Subcutaneous abdominal adipose tissue (tissue), 5 donors: ENCODE measurements at regions not wholly inside any gene's neighbourhood (a gene's known extent, or its start where the extent isn't known, plus 50 kb on each side); places are given as distances from the start of the nearest gene placed in this dataset.
A peak's percentile ranks its signal among the peaks of the same experiment; 100 is the strongest.

ENCODE experiments used
- H3K27ac ChIP-seq: one replicate; pipeline ENCODE4 v1.7.0; 2013; ENCODE audit warnings: low read depth, mild to moderate bottlenecking, inconsistent platforms, low read length, moderate library complexity
- H3K27me3 ChIP-seq, 5 donors: one replicate each; pipeline ENCODE4 v1.7.0; 2013; ENCODE audit warnings: low read length in 5 of 5, inconsistent platforms in 1 of 5; ENCODE audit not compliant: control insufficient read depth in 5 of 5, insufficient read depth in 4 of 5
- H3K36me3 ChIP-seq, 5 donors: one replicate each; pipeline ENCODE4 v1.7.0; 2013; ENCODE audit warnings: low read length in 5 of 5; ENCODE audit not compliant: control insufficient read depth in 5 of 5, insufficient read depth in 5 of 5
- H3K4me1 ChIP-seq, 5 donors: one replicate each; pipeline ENCODE4 v1.7.0; 2013; ENCODE audit warnings: low read length in 5 of 5, mild to moderate bottlenecking in 3 of 5, moderate library complexity in 1 of 5; ENCODE audit not compliant: control insufficient read depth in 5 of 5, insufficient read depth in 5 of 5
- H3K4me3 ChIP-seq, 5 donors: one replicate each; pipeline ENCODE4 v1.7.0; 2013; ENCODE audit warnings: low read length in 5 of 5, low read depth in 1 of 5
- H3K9ac ChIP-seq, 5 donors: one replicate each; pipeline ENCODE4 v1.7.0; 2013; ENCODE audit warnings: low read length in 5 of 5, mild to moderate bottlenecking in 4 of 5, moderate library complexity in 3 of 5
- H3K9me3 ChIP-seq, 5 donors: one replicate each; pipeline ENCODE4 v1.7.0; 2013; ENCODE audit warnings: low read length in 5 of 5; ENCODE audit not compliant: control insufficient read depth in 5 of 5
- donor health status: healthy.
- donor health status: healthy.
- donor health status: healthy.
- donor health status: healthy.
- donor health status: healthy.

DNA sequence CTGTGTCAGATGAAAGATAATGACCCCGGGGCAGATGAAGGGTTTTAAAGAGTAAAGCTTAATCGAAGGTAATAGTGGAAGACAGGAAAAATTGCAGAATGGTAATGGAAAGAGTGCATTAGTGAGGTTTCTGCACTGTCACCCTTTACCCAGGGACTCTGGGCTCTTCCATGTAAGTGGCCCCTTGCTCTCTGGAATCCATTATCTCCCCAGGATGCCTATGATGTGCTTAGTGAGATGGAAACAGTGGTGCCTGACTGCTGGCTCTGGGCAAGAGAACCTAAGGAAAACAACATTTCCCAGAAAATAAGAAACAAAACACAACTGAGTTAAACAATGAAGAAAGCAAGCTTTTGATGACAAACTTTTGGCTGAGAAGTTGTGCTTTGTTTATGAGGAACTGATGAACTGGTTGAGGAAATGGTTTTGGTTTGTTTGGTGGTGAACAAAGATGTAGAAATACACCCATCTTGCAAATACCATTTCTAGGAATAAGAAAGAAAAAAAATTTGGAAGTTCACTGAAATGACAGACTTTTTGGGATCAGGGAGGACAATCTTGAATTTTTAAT, 119.9 kb upstream of the RASGRP1 start:
- Histone ChIP-seq H3K9me3 (no peaks in the 10 kb centered on the region), H3K36me3 (no peaks in the 10 kb centered on the region), H3K4me3 (no peak overlapping the region), H3K9ac (no peak overlapping the region), H3K27ac (no peak overlapping the region), H3K4me1 (no peaks in the 10 kb centered on the region), H3K27me3 (no peaks in the 10 kb centered on the region)

DNA sequence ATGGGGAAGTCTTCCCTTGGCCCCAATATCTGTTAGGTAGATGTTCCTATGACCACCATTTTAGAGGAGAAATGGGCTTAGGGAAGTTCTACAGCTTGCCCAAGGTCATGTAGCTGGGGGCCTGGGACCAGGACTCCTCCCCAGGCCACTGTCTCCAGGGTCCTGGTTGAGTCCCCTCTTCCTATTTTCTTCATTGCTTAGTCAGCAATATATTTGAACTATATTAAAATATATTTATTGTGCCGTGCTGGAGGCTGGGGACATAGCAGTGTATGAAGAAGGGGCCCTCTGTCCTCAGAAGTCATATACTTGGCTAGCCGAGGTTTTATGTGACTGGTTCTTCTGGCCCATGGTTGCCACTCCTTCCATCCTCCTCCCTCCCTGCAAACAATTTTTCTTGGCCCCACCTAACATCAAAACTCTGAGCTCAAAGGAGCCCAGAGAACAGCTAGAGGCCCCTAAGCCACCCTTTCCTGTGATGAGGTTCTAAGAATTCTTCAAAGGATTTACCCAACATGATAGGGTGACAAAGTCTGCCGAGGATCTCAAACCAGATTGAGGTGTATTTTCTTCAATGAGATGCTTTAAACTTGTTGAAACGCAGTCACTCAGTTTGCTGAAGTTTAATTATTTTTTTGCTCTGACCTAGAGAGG, 121.2 kb upstream of the RASGRP1 start:
- no peaks in the 10 kb centered on the region for H3K9me3 ChIP-seq
- no peak overlapping the region for H3K27ac ChIP-seq
- H3K36me3 ChIP-seq, result no peaks in the 10 kb centered on the region
- no peak overlapping the region for H3K9ac ChIP-seq
- no peaks in the 10 kb centered on the region for H3K4me1 ChIP-seq
- H3K27me3 ChIP-seq, result no peaks in the 10 kb centered on the region
- H3K4me3 ChIP-seq, result no peak overlapping the region

GRCh38 chr15:38687340-38687739, 122.7 kb upstream of the RASGRP1 start:
- Histone ChIP-seq H3K27ac (no peak overlapping the region), H3K4me1 (no peaks in the 10 kb centered on the region), H3K27me3 (no peaks in the 10 kb centered on the region), H3K4me3 (no peak overlapping the region), H3K9me3 (no peaks in the 10 kb centered on the region), H3K36me3 (no peaks in the 10 kb centered on the region), H3K9ac (peak overlapping the region in 1 of 5 donors; percentile 28)

- no peaks in the 10 kb centered on the region for H3K9me3 ChIP-seq
- no peaks in the 10 kb centered on the region for H3K36me3 ChIP-seq
- H3K4me3 ChIP-seq, result no peak overlapping the region
- H3K4me1 ChIP-seq, result no peaks in the 10 kb centered on the region
- H3K27me3 ChIP-seq, result no peaks in the 10 kb centered on the region
- H3K27ac ChIP-seq, result no peak overlapping the region
- peak overlapping the region in 1 of 5 donors; percentile 28 for H3K9ac ChIP-seq
Observed at GRCh38 chr15:38687775-38688495, 123.3 kb upstream of the RASGRP1 start.

DNA sequence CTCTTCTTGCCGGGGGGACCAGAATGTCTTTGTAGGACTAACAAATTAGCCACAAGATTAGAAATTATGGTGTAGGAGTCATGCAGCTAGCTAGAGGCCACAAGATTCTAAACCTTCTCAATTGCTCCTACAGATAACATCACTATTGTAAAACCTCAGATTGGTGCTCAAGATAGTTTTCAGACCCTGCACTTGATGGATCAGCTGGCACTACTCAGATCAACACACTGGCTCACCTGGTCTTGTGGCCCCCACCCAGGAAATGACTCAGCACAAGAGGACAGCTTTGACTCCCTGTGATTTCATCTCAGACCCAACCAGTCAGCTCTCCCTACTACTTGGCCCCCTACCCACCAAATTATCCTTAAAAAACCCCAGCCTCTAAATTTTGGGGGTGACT, 124.1 kb upstream of the RASGRP1 start:
- Histone ChIP-seq H3K27ac (no peak overlapping the region), H3K36me3 (no peaks in the 10 kb centered on the region), H3K9ac (no peak overlapping the region), H3K4me1 (no peaks in the 10 kb centered on the region), H3K4me3 (no peak overlapping the region), H3K27me3 (no peaks in the 10 kb centered on the region), H3K9me3 (no peaks in the 10 kb centered on the region)

- H3K27ac ChIP-seq, result no peak overlapping the region
- H3K9ac ChIP-seq, result no peak overlapping the region
- no peaks in the 10 kb centered on the region for H3K27me3 ChIP-seq
- no peaks in the 10 kb centered on the region for H3K4me1 ChIP-seq
- H3K4me3 ChIP-seq, result no peak overlapping the region
- no peaks in the 10 kb centered on the region for H3K36me3 ChIP-seq
- H3K9me3 ChIP-seq, result no peaks in the 10 kb centered on the region
Observed at GRCh38 chr15:38689522-38689921, 124.9 kb upstream of the RASGRP1 start.

GRCh38 chr15:38690216-38690615, 125.6 kb upstream of the RASGRP1 start:
- H3K4me1 ChIP-seq, result no peaks in the 10 kb centered on the region
- no peaks in the 10 kb centered on the region for H3K27me3 ChIP-seq
- H3K4me3 ChIP-seq, result no peak overlapping the region
- no peaks in the 10 kb centered on the region for H3K36me3 ChIP-seq
- no peaks in the 10 kb centered on the region for H3K9me3 ChIP-seq
- H3K9ac ChIP-seq, result no peak overlapping the region
- no peak overlapping the region for H3K27ac ChIP-seq

GRCh38 chr15:38690719-38691332, 126.2 kb upstream of the RASGRP1 start:
- no peaks in the 10 kb centered on the region for H3K4me1 ChIP-seq

DNA sequence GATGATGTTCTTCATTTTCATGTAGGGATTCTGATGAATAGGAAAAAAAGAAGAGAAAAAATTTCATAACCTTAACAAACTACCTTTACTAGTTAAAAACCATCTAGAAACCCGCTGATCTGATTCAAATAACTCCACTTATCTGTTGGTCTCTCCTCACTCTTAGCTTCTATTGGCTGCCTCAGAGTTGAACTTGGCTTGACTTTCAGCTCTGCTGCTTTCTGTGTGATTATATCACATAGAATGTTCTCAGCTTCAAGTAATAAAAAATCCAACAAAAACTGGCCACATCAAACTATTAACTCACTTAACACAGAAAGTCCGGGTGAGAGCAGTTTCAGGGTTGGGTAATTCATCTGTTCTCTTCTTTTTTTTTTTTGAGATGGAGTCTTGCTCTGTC, 126.8 kb upstream of the RASGRP1 start:
- Histone ChIP-seq H3K9me3 (no peaks in the 10 kb centered on the region), H3K36me3 (no peaks in the 10 kb centered on the region), H3K9ac (no peak overlapping the region), H3K27me3 (no peaks in the 10 kb centered on the region), H3K4me3 (no peak overlapping the region), H3K4me1 (no peaks in the 10 kb centered on the region), H3K27ac (no peak overlapping the region)

More at GRCh38 chr15:38690719-38691332, 126.2 kb upstream of the RASGRP1 start:
- Histone ChIP-seq H3K9me3 (no peaks in the 10 kb centered on the region), H3K27me3 (no peaks in the 10 kb centered on the region), H3K27ac (no peak overlapping the region), H3K36me3 (no peaks in the 10 kb centered on the region), H3K4me3 (no peak overlapping the region), H3K9ac (no peak overlapping the region)
